Esophagus squamous epithelium (tissue), 5 donors: ENCODE measurements at regions not wholly inside any gene's neighbourhood (a gene's known extent, or its start where the extent isn't known, plus 50 kb on each side); places are given as distances from the start of the nearest gene placed in this dataset.
"Not testable (repeated sequence)": the region's sequence is repeated elsewhere in the genome, so short reads cannot be mapped to it uniquely, and the experiment has no call there.

Experiments
- DNase-seq: peaks from one replicate; lab custom pipeline; 2025; lab: John Stamatoyannopoulos, UW
- H3K27ac ChIP-seq, 4 donors: fragments of 200-600 bp; sonication (generic); one replicate each; pipeline ENCODE4 v1.5.1; 2016 to 2019; ENCODE audit warnings: mild to moderate bottlenecking in 1 of 4
- H3K27me3 ChIP-seq, 4 donors: fragments of 200-600 bp; sonication (generic); 1 replicate in 3 of 4; 2 replicates in 1 of 4; pipeline versions ENCODE4 v1.5.1 to v1.6.0; 2017 to 2021; ENCODE audit warnings: antibody characterized with exemption in 1 of 4
- H3K36me3 ChIP-seq, 3 donors: fragments of 200-600 bp; sonication (generic); one replicate each; pipeline ENCODE4 v1.5.1; 2016 to 2019
- H3K4me1 ChIP-seq, 3 donors: fragments of 200-600 bp; sonication (generic); one replicate each; pipeline ENCODE4 v1.5.1; 2017 to 2019
- H3K4me3 ChIP-seq, 4 donors: fragments of 200-600 bp; sonication (generic); 1 replicate in 3 of 4; 2 replicates in 1 of 4; pipeline ENCODE4 v1.5.1; 2016 to 2019; ENCODE audit warnings: mild to moderate bottlenecking in 2 of 4, moderate library complexity in 1 of 4
- H3K9me3 ChIP-seq, 3 donors: fragments of 200-600 bp; sonication (generic); one replicate each; pipeline ENCODE4 v1.5.1; 2016 to 2019
- CTCF ChIP-seq, 6 experiments: fragments of 450-650 bp in 4 of 6; fragments of 200-600 bp in 2 of 6; sonication (generic) in 2 of 6; IDR thresholded peaks; one replicate each; pipeline ENCODE4 v1.5.1; 2016 to 2019; ENCODE audit warnings: antibody characterized with exemption in 6 of 6, mild to moderate bottlenecking in 4 of 6, moderate library complexity in 4 of 6
- POLR2A ChIP-seq, 4 donors: fragments of 450-650 bp; IDR thresholded peaks; one replicate each; pipeline ENCODE4 v1.6.1; 2017; ENCODE audit warnings: antibody characterized with exemption in 4 of 4, mild to moderate bottlenecking in 4 of 4, moderate library complexity in 3 of 4
- WGBS, 2 donors: methylation state at CpG; one replicate each; pipeline ENCODE4 v1.1.5; 2018; 5-methylcytosine and 5-hydroxymethylcytosine counted together
- intact Hi-C: fragments of 100-400 bp; cut with DNase I; formaldehyde crosslinking; loops from one replicate; pipeline ENCODE4 v1.15.0; 2022
- donor health status: DM: yes; HTN: yes; CAD: no.

DNA sequence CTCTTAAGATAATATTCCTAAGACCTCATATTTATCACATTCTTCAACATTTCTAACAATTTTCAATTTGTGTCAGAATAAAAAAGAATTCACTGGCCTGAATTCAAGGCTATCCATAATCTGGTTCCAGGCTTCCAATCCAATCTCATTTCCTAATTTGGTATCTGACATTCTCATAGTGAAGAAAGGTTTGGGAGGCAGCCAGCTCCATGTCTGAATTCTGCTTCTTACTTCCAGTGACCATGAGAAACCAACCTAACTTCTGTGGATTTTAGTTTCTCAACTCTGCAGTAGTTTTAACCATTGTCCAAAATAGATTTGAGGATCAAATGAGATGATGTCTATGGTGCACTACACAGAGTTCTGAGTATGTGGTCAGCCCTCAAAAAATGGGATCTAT, 439.1 kb upstream of the GCFC2 start:
- DNase-seq = no peak
- H3K9me3 ChIP-seq = no peaks in the 10 kb centered on the region
- H3K27me3 ChIP-seq = no peaks in the 10 kb centered on the region
- TF ChIP-seq POLR2A (IDR thresholded peaks at IDR 0.05) (no peak), CTCF (IDR thresholded peaks at IDR 0.05) (no peak)
- H3K36me3 ChIP-seq = no peaks in the 10 kb centered on the region
- no peak overlapping the region for H3K4me3 ChIP-seq
- intact Hi-C loops = no loop called here
- H3K4me1 ChIP-seq = no peaks in the 10 kb centered on the region
- H3K27ac ChIP-seq = no peak overlapping the region

DNA sequence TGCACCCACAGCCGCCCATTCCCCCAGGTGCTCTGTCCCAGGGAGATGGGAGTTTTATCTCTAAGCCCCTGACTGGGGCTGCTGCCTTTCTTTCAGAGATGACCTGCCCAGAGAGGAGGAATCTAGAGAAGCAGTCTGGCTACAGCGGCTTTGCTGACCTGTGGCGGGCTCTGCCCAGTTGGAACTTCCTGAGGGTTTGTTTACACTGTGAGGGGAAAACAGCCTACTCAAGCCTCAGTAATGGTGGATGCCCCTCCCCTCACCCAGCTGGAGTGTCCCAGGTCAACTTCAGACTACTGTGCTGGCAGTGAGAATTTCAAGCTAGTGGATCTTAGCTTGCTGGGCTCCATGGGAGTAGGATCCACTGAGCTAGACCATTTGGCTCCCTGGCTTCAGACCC, 428.6 kb upstream of the GCFC2 start:
- peaks cover 0 to 16% (median 0%) of the 10 kb centered on the region in 3 donors for H3K9me3 ChIP-seq
- H3K4me1 ChIP-seq, H3K27ac ChIP-seq, intact Hi-C loops, H3K4me3 ChIP-seq, DNase-seq, H3K36me3 ChIP-seq, H3K27me3 ChIP-seq: not testable (repeated sequence)
- WGBS, 2 donors = no CpG with 5 or more reads among the region's 3 CpGs

DNA sequence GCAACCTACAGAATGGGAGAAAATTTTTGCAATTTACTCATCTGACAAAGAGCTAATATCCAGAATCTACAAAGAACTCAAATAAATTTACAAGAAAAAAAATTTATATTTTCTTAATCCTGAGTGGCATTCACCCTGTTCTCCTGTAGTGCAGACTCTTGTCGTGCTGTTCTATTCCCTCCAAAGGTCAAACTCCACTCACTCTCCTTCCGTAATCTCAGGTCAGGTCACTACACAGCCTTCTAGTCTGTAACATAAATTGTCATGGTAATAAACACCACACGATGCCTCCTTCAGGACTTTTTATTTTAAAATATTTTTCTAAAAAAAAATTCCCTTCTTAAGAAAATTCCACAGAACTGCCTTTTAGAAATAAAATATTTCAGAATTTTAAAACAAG, 417.9 kb upstream of the GCFC2 start:
- H3K4me1 ChIP-seq = no peaks in the 10 kb centered on the region
- DNase-seq = no peak
- no peak overlapping the region for H3K4me3 ChIP-seq
- intact Hi-C loops = no loop called here
- TF ChIP-seq POLR2A (IDR thresholded peaks at IDR 0.05) (no peak), CTCF (IDR thresholded peaks at IDR 0.05) (no peak)
- H3K27me3 ChIP-seq = no peaks in the 10 kb centered on the region
- 66 to 67% methylated on average over 3 of the region's 3 CpGs for WGBS, 2 donors
- no peak overlapping the region for H3K27ac ChIP-seq
- no peaks in the 10 kb centered on the region for H3K9me3 ChIP-seq
- H3K36me3 ChIP-seq = no peaks in the 10 kb centered on the region

- 28 to 36% methylated on average over 1 of the region's 1 CpG for WGBS, 2 donors
- Histone ChIP-seq H3K27ac (no peak overlapping the region), H3K27me3 (no peaks in the 10 kb centered on the region), H3K9me3 (no peaks in the 10 kb centered on the region), H3K36me3 (no peaks in the 10 kb centered on the region), H3K4me3 (no peak overlapping the region), H3K4me1 (no peaks in the 10 kb centered on the region)
- no peak for DNase-seq
- intact Hi-C loops = no loop called here
- no peak for TF ChIP-seq CTCF (IDR thresholded peaks at IDR 0.05)
- no peak for TF ChIP-seq POLR2A (IDR thresholded peaks at IDR 0.05)
Measured at GRCh38 chr2:76120176-76120575, 409.5 kb upstream of the GCFC2 start.

DNA sequence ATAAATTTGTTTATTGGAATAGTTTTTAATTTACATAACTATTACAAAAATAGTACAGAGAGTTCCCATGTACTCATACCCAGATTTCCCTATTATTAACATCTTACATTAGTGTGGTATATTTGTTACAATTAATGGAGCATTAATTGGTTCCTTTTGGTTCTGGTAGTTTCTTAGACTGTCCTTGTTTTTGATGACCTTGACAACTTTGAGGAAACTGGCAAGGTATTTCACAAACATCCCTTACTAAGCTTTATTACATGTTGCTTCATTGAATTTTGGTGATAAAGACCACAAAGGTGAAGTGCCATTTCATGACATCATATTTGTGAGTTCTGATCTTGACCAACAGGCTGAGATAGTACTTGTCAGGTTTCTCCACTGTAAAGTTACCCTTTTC, 379.0 kb upstream of the GCFC2 start:
- Histone ChIP-seq H3K4me1 (no peaks in the 10 kb centered on the region), H3K4me3 (no peak overlapping the region), H3K36me3 (no peaks in the 10 kb centered on the region), H3K27me3 (no peaks in the 10 kb centered on the region), H3K9me3 (no peaks in the 10 kb centered on the region), H3K27ac (no peak overlapping the region)
- TF ChIP-seq POLR2A (IDR thresholded peaks at IDR 0.05) = no peak
- TF ChIP-seq CTCF (IDR thresholded peaks at IDR 0.05) = no peak
- DNase-seq = no peak
- intact Hi-C loops = no loop called here

DNA sequence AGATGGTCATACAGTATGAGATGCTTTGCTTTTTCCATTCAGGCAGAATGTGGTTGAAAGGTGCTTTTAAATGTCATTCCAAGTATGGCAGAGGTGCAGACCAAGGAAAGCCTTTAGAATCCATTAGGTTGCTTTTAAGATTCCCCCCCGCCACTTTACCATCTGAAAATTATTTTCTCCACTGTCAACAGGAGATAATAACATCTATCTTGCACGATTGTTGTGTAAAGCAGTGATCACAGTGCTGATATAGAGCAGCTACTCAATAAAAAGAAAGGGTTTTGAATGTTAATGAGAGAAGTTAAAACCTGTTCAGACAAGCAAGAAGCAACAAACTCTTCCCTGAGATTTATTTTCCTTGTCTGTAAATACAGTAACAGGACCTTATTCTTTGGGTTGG, 372.5 kb upstream of the GCFC2 start:
- Histone ChIP-seq H3K4me1 (no peaks in the 10 kb centered on the region), H3K4me3 (no peak overlapping the region), H3K36me3 (no peaks in the 10 kb centered on the region), H3K27ac (no peak overlapping the region), H3K27me3 (no peaks in the 10 kb centered on the region), H3K9me3 (no peaks in the 10 kb centered on the region)
- WGBS, 2 donors = 14 to 24% methylated on average over 2 of the region's 2 CpGs
- intact Hi-C loops = no loop called here
- DNase-seq = no peak
- no peak for TF ChIP-seq POLR2A (IDR thresholded peaks at IDR 0.05)
- TF ChIP-seq CTCF (IDR thresholded peaks at IDR 0.05) = no peak
